SU-DHL-6 (cell line): ENCODE measurements at regions not wholly inside any gene's neighbourhood (a gene's known extent, or its start where the extent isn't known, plus 50 kb on each side); places are given as distances from the start of the nearest gene placed in this dataset.

ENCODE experiments used
- EZH2phosphoT487 ChIP-seq: fragments of 200-600 bp; sonication (generic), shearing (Covaris generic); conservative IDR thresholded peaks from 2 replicates; pipeline ENCODE4 v1.6.1; 2018; ENCODE audit warnings: mild to moderate bottlenecking, antibody characterized with exemption, low read length, moderate library complexity, mixed read lengths
- TF ChIP-seq, protein P1 (sequence below): fragments of 200-600 bp; sonication (generic); IDR thresholded peaks from one replicate; pipeline ENCODE4 v1.5.1; 2017; ENCODE audit warnings: antibody characterized with exemption, mild to moderate bottlenecking, low read length, moderate library complexity; ENCODE audit not compliant: insufficient read depth, poor library complexity, severe bottlenecking

DNA sequence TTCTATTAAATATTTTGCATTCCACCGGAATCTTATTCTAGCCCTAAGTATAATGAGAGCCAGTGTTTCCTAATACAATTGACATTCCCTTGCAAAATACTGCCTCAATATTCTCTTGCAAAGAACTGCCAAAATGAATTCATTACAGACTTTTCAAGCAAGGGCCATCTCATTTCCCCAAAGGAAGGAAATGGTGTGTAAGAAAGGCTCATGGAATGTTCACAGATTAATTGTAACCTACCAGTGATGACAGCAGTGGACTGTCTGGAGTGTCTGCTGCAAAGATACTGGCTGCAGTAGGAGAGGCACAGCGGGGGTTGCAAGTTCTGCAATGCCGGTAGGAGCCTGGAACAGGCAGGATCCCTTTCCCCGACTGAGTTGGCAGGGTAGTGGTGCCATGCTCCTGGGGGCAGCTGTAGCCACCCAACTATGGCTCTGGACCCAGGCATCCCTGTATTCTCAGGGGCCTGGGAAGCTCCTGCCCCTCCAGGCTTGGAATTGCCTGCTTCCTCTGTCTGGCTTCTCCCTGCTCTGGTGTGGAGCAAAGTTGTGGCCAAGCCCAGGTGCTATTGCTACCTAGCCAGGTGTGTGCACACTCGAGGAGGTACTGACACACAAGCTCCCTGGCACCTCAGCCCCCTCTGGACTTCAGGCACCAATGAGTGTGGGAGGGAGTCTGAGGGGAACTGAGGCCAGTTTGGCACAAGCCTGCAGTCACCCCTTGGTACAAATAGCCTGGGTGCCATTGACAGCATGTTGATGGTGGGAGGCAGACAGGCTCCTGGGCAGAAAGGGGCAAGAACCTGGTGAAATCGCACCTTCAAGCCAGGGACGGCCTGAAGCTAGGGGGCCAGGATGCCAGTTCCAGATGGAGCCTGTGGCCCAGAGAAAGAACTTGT, 1371.0 kb downstream of the KCNT2 start:
- TF ChIP-seq, protein P1, sequence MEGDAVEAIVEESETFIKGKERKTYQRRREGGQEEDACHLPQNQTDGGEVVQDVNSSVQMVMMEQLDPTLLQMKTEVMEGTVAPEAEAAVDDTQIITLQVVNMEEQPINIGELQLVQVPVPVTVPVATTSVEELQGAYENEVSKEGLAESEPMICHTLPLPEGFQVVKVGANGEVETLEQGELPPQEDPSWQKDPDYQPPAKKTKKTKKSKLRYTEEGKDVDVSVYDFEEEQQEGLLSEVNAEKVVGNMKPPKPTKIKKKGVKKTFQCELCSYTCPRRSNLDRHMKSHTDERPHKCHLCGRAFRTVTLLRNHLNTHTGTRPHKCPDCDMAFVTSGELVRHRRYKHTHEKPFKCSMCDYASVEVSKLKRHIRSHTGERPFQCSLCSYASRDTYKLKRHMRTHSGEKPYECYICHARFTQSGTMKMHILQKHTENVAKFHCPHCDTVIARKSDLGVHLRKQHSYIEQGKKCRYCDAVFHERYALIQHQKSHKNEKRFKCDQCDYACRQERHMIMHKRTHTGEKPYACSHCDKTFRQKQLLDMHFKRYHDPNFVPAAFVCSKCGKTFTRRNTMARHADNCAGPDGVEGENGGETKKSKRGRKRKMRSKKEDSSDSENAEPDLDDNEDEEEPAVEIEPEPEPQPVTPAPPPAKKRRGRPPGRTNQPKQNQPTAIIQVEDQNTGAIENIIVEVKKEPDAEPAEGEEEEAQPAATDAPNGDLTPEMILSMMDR, result no peak
- TF ChIP-seq EZH2phosphoT487, result no peak
